Suprapubic skin (tissue), 4 donors: ENCODE measurements at regions not wholly inside any gene's neighbourhood (a gene's known extent, or its start where the extent isn't known, plus 50 kb on each side); places are given as distances from the start of the nearest gene placed in this dataset.

Experiments
- DNase-seq, 2 donors: peaks; one replicate each; pipeline ENCODE4 v3.0.0-alpha.2; 2019; ENCODE audit warnings: low spot score in 2 of 2
- H3K27ac ChIP-seq: fragments of 200-600 bp; sonication (generic); one replicate; pipeline ENCODE4 v1.5.1; 2019
- H3K27me3 ChIP-seq: fragments of 200-600 bp; sonication (generic); one replicate; pipeline ENCODE4 v1.5.1; 2019
- H3K36me3 ChIP-seq: fragments of 200-600 bp; sonication (generic); one replicate; pipeline ENCODE4 v1.5.1; 2019
- H3K4me1 ChIP-seq: fragments of 200-600 bp; sonication (generic); one replicate; pipeline ENCODE4 v1.5.1; 2019
- H3K4me3 ChIP-seq: fragments of 200-600 bp; sonication (generic); one replicate; pipeline ENCODE4 v1.5.1; 2019; ENCODE audit warnings: mild to moderate bottlenecking
- H3K9me3 ChIP-seq: fragments of 200-600 bp; sonication (generic); one replicate; pipeline ENCODE4 v1.5.1; 2019
- EP300 ChIP-seq: sonication (generic); formaldehyde crosslinking; IDR thresholded peaks from one replicate; pipeline ENCODE4 v1.6.1; 2017; ENCODE audit warnings: antibody characterized with exemption
- POLR2A ChIP-seq, 2 donors: fragments of 450-650 bp; IDR thresholded peaks; one replicate each; pipeline ENCODE4 v1.6.1; 2017; ENCODE audit warnings: antibody characterized with exemption in 2 of 2, mild to moderate bottlenecking in 2 of 2, moderate library complexity in 2 of 2
- POLR2AphosphoS5 ChIP-seq, 3 donors: sonication (generic); formaldehyde crosslinking; IDR thresholded peaks; one replicate each; pipeline ENCODE4 v1.6.1; 2017; ENCODE audit warnings: antibody characterized with exemption in 3 of 3
- WGBS: methylation state at CpG from one replicate; pipeline ENCODE4 v1.1.5; 2018; 5-methylcytosine and 5-hydroxymethylcytosine counted together
- TF ChIP-seq, protein P1 (sequence below), 2 donors: fragments of 200-600 bp in 1 of 2; fragments of 450-650 bp in 1 of 2; sonication (generic) in 1 of 2; IDR thresholded peaks; one replicate each; pipeline ENCODE4 v1.5.1; 2016 to 2019; ENCODE audit warnings: antibody characterized with exemption in 2 of 2, mild to moderate bottlenecking in 1 of 2, moderate library complexity in 1 of 2

DNA sequence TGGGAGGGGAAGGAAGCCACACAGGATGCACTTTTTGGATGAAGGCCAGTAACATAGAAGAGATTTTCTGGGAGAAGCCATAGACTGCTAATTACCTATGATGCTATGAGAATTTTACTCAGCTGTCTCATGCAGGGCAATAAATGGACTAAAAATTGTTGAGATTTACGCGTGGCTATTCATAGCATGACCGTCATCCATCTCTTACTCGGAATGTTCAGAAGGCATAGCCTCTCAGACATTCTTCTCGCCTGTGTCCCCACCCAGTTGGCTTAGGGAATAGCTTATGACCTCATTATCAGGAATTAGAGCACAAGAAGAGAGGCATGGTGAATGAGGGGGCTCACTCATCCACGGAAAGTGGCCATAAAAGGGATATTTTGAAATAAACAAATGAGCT lies 107.9 kb upstream of the ATP10A start:
- DNase-seq, result no peak
- TF ChIP-seq POLR2AphosphoS5 (IDR thresholded peaks at IDR 0.05) (no peak), EP300 (peak; percentile 60)
- H3K4me1 ChIP-seq, result no peaks in the 10 kb centered on the region
- no peaks in the 10 kb centered on the region for H3K27me3 ChIP-seq
- no peak overlapping the region for H3K4me3 ChIP-seq
- H3K36me3 ChIP-seq, result no peaks in the 10 kb centered on the region
- 56% methylated on average over 6 of the region's 6 CpGs for WGBS
- H3K27ac ChIP-seq, result no peak overlapping the region
- H3K9me3 ChIP-seq, result no peaks in the 10 kb centered on the region

DNA sequence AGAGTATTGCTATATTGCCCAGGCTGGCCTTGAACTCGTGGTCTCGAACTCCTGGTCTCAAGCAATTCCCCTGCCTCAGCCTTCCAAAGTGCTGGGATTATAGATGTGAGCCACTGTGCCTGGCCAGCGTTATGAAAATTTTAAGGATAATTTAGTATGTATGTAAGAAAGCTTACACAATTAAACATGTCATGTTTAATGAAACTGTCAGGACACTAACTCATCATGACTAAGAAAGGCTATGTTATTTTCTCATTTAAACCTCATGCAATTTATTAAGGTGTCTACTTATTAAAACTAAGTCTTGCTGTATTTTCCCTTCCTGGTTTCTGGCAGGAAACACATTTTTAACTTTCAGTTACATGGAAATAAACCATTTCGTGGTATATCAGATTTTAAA lies 106.8 kb upstream of the ATP10A start:
- no peak for TF ChIP-seq POLR2AphosphoS5 (IDR thresholded peaks at IDR 0.05)
- no peak for TF ChIP-seq EP300
- TF ChIP-seq POLR2A (IDR thresholded peaks at IDR 0.05), result no peak
- TF ChIP-seq, protein P1, sequence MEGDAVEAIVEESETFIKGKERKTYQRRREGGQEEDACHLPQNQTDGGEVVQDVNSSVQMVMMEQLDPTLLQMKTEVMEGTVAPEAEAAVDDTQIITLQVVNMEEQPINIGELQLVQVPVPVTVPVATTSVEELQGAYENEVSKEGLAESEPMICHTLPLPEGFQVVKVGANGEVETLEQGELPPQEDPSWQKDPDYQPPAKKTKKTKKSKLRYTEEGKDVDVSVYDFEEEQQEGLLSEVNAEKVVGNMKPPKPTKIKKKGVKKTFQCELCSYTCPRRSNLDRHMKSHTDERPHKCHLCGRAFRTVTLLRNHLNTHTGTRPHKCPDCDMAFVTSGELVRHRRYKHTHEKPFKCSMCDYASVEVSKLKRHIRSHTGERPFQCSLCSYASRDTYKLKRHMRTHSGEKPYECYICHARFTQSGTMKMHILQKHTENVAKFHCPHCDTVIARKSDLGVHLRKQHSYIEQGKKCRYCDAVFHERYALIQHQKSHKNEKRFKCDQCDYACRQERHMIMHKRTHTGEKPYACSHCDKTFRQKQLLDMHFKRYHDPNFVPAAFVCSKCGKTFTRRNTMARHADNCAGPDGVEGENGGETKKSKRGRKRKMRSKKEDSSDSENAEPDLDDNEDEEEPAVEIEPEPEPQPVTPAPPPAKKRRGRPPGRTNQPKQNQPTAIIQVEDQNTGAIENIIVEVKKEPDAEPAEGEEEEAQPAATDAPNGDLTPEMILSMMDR (IDR thresholded peaks at IDR 0.05), result no peak
- H3K27ac ChIP-seq, result no peak overlapping the region
- no peaks in the 10 kb centered on the region for H3K36me3 ChIP-seq
- H3K4me1 ChIP-seq, result no peaks in the 10 kb centered on the region
- WGBS, result 65% methylated on average over 4 of the region's 4 CpGs
- H3K27me3 ChIP-seq, result no peaks in the 10 kb centered on the region
- H3K9me3 ChIP-seq, result no peaks in the 10 kb centered on the region
- H3K4me3 ChIP-seq, result no peak overlapping the region
- DNase-seq, result no peak

DNA sequence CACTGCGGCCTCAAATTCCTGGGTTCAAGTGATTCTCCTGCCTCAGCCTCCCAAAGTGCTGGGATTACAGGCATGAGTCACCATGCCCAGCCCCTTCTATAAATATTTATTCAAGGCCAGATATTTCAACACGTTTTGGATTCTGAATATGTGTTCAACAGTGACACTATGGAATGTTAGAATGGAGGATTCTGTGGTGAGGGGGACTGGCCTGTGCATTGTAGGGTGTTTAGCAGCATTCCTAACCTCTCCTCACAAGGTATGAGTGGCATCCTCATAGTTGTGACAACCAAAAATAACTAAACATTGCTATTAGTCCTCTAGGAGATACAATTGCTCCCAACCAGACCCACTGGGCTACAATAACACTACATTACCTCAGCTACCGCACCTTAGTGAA lies 104.0 kb upstream of the ATP10A start:
- no peaks in the 10 kb centered on the region for H3K27me3 ChIP-seq
- 80% methylated on average over 3 of the region's 3 CpGs for WGBS

DNA sequence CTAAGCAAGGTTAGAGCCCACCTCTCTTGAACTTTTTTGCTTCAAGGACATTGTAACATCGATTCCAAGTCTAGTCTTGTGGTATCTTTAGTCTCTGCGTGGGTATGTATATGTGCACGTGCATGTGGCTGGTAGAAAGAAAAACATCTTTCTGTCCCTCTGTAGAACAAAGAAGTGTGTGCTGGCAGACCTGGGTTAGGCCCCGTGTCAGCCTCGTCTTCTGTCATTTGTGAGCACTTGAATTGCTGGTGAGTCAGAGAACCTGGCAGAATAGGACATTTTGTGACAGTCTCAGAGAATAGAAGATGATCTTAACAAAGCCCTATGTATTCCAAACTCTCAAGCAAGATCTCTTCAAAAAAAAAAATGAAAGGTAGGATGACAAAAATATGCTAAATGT lies 102.2 kb upstream of the ATP10A start:
- Histone ChIP-seq H3K4me3 (no peak overlapping the region), H3K36me3 (no peaks in the 10 kb centered on the region), H3K9me3 (no peaks in the 10 kb centered on the region), H3K4me1 (no peaks in the 10 kb centered on the region), H3K27ac (no peak overlapping the region), H3K27me3 (no peaks in the 10 kb centered on the region)
- 74% methylated on average over 5 of the region's 5 CpGs for WGBS
- TF ChIP-seq POLR2AphosphoS5 (IDR thresholded peaks at IDR 0.05), result no peak
- no peak for DNase-seq

More for the DNA sequence above, 104.0 kb upstream of the ATP10A start:
- Histone ChIP-seq H3K27ac (no peak overlapping the region), H3K36me3 (no peaks in the 10 kb centered on the region), H3K4me3 (no peak overlapping the region), H3K4me1 (no peaks in the 10 kb centered on the region), H3K9me3 (no peaks in the 10 kb centered on the region)
- no peak for DNase-seq
- TF ChIP-seq, protein P1 (IDR thresholded peaks at IDR 0.05), result no peak
- no peak for TF ChIP-seq EP300
- no peak for TF ChIP-seq POLR2A (IDR thresholded peaks at IDR 0.05)
- TF ChIP-seq POLR2AphosphoS5 (IDR thresholded peaks at IDR 0.05), result no peak

DNA sequence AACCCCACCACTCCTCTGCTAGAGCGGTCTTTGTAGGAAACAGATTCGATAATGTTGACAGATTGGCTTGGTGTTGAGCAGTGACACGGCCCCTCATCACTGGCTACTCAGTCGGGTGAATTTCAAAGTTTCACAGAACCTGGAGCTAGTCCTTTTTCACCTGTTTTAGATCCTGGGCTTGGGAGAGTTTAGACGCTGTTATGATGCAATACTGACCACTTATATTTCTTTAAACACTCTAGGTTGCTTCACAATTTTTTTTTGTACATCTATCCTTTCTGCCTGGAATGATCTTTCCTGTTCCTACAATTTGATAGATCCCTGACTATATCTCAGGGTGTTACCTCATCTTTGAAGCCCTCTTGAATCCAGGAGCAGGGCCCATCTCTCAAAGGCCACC lies 97.1 kb upstream of the ATP10A start:
- no peaks in the 10 kb centered on the region for H3K4me1 ChIP-seq
- DNase-seq, result no peak
- H3K27me3 ChIP-seq, result peaks cover 14% of the 10 kb centered on the region
- H3K4me3 ChIP-seq, result no peak overlapping the region
- TF ChIP-seq POLR2A (IDR thresholded peaks at IDR 0.05) (no peak), EP300 (no peak), POLR2AphosphoS5 (IDR thresholded peaks at IDR 0.05) (no peak)
- TF ChIP-seq, protein P1 (IDR thresholded peaks at IDR 0.05), result no peak
- no peaks in the 10 kb centered on the region for H3K9me3 ChIP-seq
- WGBS, result 88% methylated on average over 5 of the region's 5 CpGs
- H3K27ac ChIP-seq, result no peak overlapping the region
- H3K36me3 ChIP-seq, result no peaks in the 10 kb centered on the region

DNA sequence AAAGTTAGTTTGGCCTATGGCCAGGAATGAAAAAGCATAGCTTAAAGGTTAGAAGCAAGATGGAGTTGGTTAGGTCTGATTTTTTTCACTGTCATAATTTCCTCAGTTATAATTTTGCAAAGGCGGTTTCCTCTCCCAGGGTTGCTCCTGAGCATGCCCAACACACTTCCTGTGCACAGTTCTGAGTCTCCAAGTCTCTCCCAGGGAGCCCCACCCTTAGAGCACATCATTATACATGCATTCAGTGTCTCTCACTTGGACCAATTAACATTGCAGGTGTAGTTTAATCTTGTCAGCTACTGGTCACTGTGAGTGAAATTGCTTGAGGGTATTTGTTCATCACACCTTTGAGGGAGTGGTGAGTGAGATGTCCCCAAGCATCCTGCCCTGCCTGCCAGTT lies 96.0 kb upstream of the ATP10A start:
- H3K4me1 ChIP-seq, result no peaks in the 10 kb centered on the region
- no peaks in the 10 kb centered on the region for H3K9me3 ChIP-seq
- peaks cover 14% of the 10 kb centered on the region for H3K27me3 ChIP-seq
- no peak overlapping the region for H3K27ac ChIP-seq
- no peak overlapping the region for H3K4me3 ChIP-seq
- 25% methylated on average over 1 of the region's 1 CpG for WGBS
- no peak for TF ChIP-seq POLR2A (IDR thresholded peaks at IDR 0.05)
- TF ChIP-seq POLR2AphosphoS5 (IDR thresholded peaks at IDR 0.05), result no peak
- TF ChIP-seq EP300, result no peak
- TF ChIP-seq, protein P1 (IDR thresholded peaks at IDR 0.05), result no peak
- H3K36me3 ChIP-seq, result no peaks in the 10 kb centered on the region
- DNase-seq, result no peak
